Naive B cell (primary cell): ENCODE measurements at regions not wholly inside any gene's neighbourhood (a gene's known extent, or its start where the extent isn't known, plus 50 kb on each side); places are given as distances from the start of the nearest gene placed in this dataset.

ENCODE experiments used
- ATAC-seq, 2 donors: fragments of 150-1000 bp; cut with Tn5 transposase; 2 replicates each; pipeline ENCODE4 v1.10.0; 2021; ENCODE audit warnings: low read depth in 2 of 2, mild to moderate bottlenecking in 2 of 2, moderate library complexity in 2 of 2
- DNase-seq: peaks from one replicate; pipeline ENCODE4 v3.0.0; 2022
- H3K27ac Mint-ChIP-seq, 6 donors: one replicate each; pipeline ENCODE4 v1.8.0; 2020 to 2022; ENCODE audit warnings: mild to moderate bottlenecking in 6 of 6, mixed read lengths in 6 of 6, moderate library complexity in 5 of 6, inconsistent platforms in 2 of 6
- H3K27me3 Mint-ChIP-seq, 3 donors: one replicate each; pipeline ENCODE4 v1.8.0; 2021 to 2022; ENCODE audit warnings: mixed read lengths in 3 of 3, mild to moderate bottlenecking in 1 of 3
- H3K36me3 Mint-ChIP-seq, 2 donors: one replicate each; pipeline ENCODE4 v1.8.0; 2020 to 2022; ENCODE audit warnings: mixed read lengths in 2 of 2, inconsistent platforms in 1 of 2, mild to moderate bottlenecking in 1 of 2
- H3K4me1 Mint-ChIP-seq, 3 donors: one replicate each; pipeline ENCODE4 v1.8.0; 2020 to 2022; ENCODE audit warnings: mixed read lengths in 3 of 3, inconsistent platforms in 1 of 3, mild to moderate bottlenecking in 1 of 3, moderate library complexity in 1 of 3
- H3K4me3 Mint-ChIP-seq, 8 donors: one replicate each; pipeline ENCODE4 v1.8.0; 2020 to 2022; ENCODE audit warnings: mild to moderate bottlenecking in 8 of 8, mixed read lengths in 8 of 8, moderate library complexity in 8 of 8, inconsistent platforms in 2 of 8
- H3K9me3 Mint-ChIP-seq, 7 donors: one replicate each; pipeline ENCODE4 v1.8.0; 2020 to 2022; ENCODE audit warnings: mixed read lengths in 7 of 7, mild to moderate bottlenecking in 5 of 7, inconsistent platforms in 2 of 7, moderate library complexity in 1 of 7

- Mint-ChIP-seq H3K36me3 (no peaks in the 10 kb centered on the region), H3K27ac (peak overlapping the region in 1 of 6 donors; percentile 13), H3K4me3 (no peak overlapping the region), H3K4me1 (no peaks in the 10 kb centered on the region), H3K27me3 (no peaks in the 10 kb centered on the region), H3K9me3 (peaks cover 0 to 8% (median 4%) of the 10 kb centered on the region in 7 donors)
- ATAC-seq (no peak), DNase-seq (no peak)
These were observed 302.2 kb upstream of the EPHA7 start for GRCh38 chr6:93721386-93722048.

GRCh38 chr6:93713974-93714373 lies 294.6 kb upstream of the EPHA7 start:
- ATAC-seq (no peak), DNase-seq (no peak)
- no peaks in the 10 kb centered on the region for H3K27me3 Mint-ChIP-seq
- no peaks in the 10 kb centered on the region for H3K4me1 Mint-ChIP-seq
- H3K36me3 Mint-ChIP-seq: no peaks in the 10 kb centered on the region
- H3K9me3 Mint-ChIP-seq: peaks cover 6 to 43% (median 13%) of the 10 kb centered on the region in 7 donors
- no peak overlapping the region for H3K27ac Mint-ChIP-seq
- H3K4me3 Mint-ChIP-seq: no peak overlapping the region

DNA sequence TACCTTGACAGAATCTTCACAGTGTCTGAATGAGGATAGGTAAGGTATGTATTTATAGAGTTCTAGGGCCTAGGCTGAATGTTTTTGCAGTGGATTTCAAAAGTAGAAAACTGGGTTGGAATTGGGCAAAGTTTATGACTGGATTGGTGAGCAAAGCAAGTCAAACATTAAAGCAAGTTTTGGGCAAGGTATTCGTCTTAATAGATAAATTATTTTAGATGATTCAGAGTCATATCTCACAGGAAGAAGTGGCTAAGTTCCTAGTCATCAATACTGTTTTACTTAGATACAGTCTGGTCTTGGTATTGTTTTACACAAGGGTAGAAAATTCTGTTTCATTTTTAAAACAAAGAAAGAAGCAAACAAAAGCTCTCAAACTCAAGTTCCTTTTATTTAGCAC lies 284.1 kb upstream of the EPHA7 start:
- Mint-ChIP-seq H3K27ac (no peak overlapping the region), H3K9me3 (peaks cover 3 to 28% (median 9%) of the 10 kb centered on the region in 7 donors), H3K4me3 (no peak overlapping the region), H3K36me3 (no peaks in the 10 kb centered on the region), H3K4me1 (no peaks in the 10 kb centered on the region), H3K27me3 (no peaks in the 10 kb centered on the region)
- ATAC-seq: no peak
- no peak for DNase-seq

- H3K4me3 Mint-ChIP-seq: no peak overlapping the region
- H3K27ac Mint-ChIP-seq: no peak overlapping the region
- peaks cover 0 to 10% (median 1%) of the 10 kb centered on the region in 7 donors for H3K9me3 Mint-ChIP-seq
- no peaks in the 10 kb centered on the region for H3K36me3 Mint-ChIP-seq
- DNase-seq (no peak), ATAC-seq (no peak)
- H3K27me3 Mint-ChIP-seq: no peaks in the 10 kb centered on the region
- no peaks in the 10 kb centered on the region for H3K4me1 Mint-ChIP-seq
These were observed 282.2 kb upstream of the EPHA7 start for GRCh38 chr6:93701526-93701925.

- DNase-seq (no peak), ATAC-seq (no peak)
- Mint-ChIP-seq H3K4me3 (no peak overlapping the region), H3K27ac (no peak overlapping the region), H3K4me1 (no peaks in the 10 kb centered on the region), H3K27me3 (no peaks in the 10 kb centered on the region), H3K36me3 (no peaks in the 10 kb centered on the region), H3K9me3 (peaks cover 0 to 15% (median 7%) of the 10 kb centered on the region in 7 donors)
These were observed 266.1 kb upstream of the EPHA7 start for GRCh38 chr6:93685494-93685893.

- no peaks in the 10 kb centered on the region for H3K27me3 Mint-ChIP-seq
- ATAC-seq (no peak), DNase-seq (no peak)
- H3K4me1 Mint-ChIP-seq: no peaks in the 10 kb centered on the region
- H3K9me3 Mint-ChIP-seq: peaks cover 0 to 15% (median 5%) of the 10 kb centered on the region in 7 donors
- no peak overlapping the region for H3K4me3 Mint-ChIP-seq
- no peak overlapping the region for H3K27ac Mint-ChIP-seq
- no peaks in the 10 kb centered on the region for H3K36me3 Mint-ChIP-seq
These were observed 265.0 kb upstream of the EPHA7 start for GRCh38 chr6:93684339-93684738.

- no peak overlapping the region for H3K27ac Mint-ChIP-seq
- DNase-seq (no peak), ATAC-seq (no peak)
- H3K4me1 Mint-ChIP-seq: no peaks in the 10 kb centered on the region
- H3K9me3 Mint-ChIP-seq: peaks cover 0 to 6% (median 0%) of the 10 kb centered on the region in 7 donors
- no peak overlapping the region for H3K4me3 Mint-ChIP-seq
- H3K36me3 Mint-ChIP-seq: no peaks in the 10 kb centered on the region
- no peaks in the 10 kb centered on the region for H3K27me3 Mint-ChIP-seq
These were observed 260.5 kb upstream of the EPHA7 start for GRCh38 chr6:93679836-93680235.

DNA sequence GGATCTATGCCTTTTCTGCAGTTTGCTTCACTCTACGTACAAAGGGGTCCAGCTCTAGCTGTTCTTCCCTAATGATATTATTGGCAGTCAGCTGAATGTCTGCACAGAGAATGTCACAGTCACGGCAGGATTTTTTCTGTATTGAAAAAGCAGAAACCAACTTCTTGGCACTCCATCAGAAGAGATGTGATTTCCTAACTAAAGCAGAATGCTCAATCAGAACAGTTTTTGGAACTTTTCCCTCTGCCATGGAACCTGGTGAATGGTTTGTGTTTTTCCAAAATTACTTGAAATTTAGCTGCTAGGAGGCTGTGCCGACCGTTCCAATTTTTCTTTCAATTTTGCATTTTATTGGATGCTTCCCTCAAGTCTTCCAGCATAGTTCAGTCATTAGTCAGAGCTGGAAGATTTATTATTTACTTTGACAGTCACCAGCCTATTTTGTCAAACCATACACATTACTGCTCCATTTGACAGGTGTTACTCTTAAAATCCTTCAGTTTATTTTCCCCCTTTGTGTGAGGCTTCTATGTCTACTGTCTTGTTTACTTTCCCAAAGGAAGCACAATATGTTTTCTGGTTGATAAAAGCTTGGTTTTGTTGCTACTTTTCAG lies 259.6 kb upstream of the EPHA7 start:
- no peaks in the 10 kb centered on the region for H3K4me1 Mint-ChIP-seq
- no peaks in the 10 kb centered on the region for H3K36me3 Mint-ChIP-seq
- DNase-seq: no peak
- H3K27ac Mint-ChIP-seq: no peak overlapping the region
- H3K27me3 Mint-ChIP-seq: no peaks in the 10 kb centered on the region
- ATAC-seq: no peak
- H3K4me3 Mint-ChIP-seq: no peak overlapping the region
- peaks cover 0 to 4% (median 0%) of the 10 kb centered on the region in 7 donors for H3K9me3 Mint-ChIP-seq

DNA sequence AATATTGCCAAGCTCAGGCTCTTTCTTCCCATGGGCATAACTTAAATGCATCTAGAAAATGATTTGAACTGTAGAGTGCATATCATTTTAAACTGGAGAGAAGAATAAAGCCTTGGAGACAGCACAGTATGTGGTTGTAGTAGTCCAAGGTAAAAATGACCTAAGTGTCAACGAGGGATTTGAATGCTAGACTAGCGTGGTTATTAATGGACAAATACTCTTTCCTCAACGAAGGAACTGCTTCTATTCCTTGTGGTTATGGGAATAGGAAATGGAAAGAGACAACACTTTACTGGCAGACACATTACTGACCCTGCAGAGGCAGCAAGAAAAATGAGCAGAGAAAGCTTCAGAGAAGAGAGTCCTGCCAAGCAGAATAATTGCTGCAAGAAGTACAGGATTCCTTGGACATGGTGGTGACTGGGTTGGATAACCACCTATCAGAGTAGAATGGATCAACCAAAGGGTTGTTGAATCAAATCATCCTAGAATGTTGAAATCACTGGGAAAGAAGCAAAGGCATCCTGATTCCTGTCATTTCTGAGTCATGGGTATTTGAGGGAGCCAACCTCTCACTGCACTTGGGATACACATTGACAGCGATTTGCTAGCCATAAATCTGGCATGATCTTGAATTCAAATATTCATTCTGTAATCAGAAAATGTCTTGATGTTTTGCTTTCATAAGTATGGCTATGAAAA lies 258.1 kb upstream of the EPHA7 start:
- DNase-seq: no peak
- no peaks in the 10 kb centered on the region for H3K27me3 Mint-ChIP-seq
- peaks cover 0 to 4% (median 0%) of the 10 kb centered on the region in 7 donors for H3K9me3 Mint-ChIP-seq
- no peak overlapping the region for H3K4me3 Mint-ChIP-seq
- H3K27ac Mint-ChIP-seq: no peak overlapping the region
- H3K4me1 Mint-ChIP-seq: no peaks in the 10 kb centered on the region
- ATAC-seq: no peak
- no peaks in the 10 kb centered on the region for H3K36me3 Mint-ChIP-seq

- ATAC-seq (no peak), DNase-seq (no peak)
- Mint-ChIP-seq H3K27me3 (no peaks in the 10 kb centered on the region), H3K4me3 (no peak overlapping the region), H3K4me1 (no peaks in the 10 kb centered on the region), H3K27ac (no peak overlapping the region), H3K9me3 (peaks cover 0 to 4% (median 0%) of the 10 kb centered on the region in 7 donors), H3K36me3 (no peaks in the 10 kb centered on the region)
These were observed 257.2 kb upstream of the EPHA7 start for GRCh38 chr6:93676581-93676980.

GRCh38 chr6:93675856-93676417 lies 256.6 kb upstream of the EPHA7 start:
- Mint-ChIP-seq H3K9me3 (peaks cover 0 to 3% (median 0%) of the 10 kb centered on the region in 7 donors), H3K4me3 (no peak overlapping the region)
- DNase-seq: no peak

GRCh38 chr6:93663111-93663510 lies 243.8 kb upstream of the EPHA7 start:
- Mint-ChIP-seq H3K4me1 (no peaks in the 10 kb centered on the region), H3K4me3 (no peak overlapping the region), H3K9me3 (peaks cover 0 to 19% (median 5%) of the 10 kb centered on the region in 7 donors), H3K27ac (no peak overlapping the region), H3K36me3 (no peaks in the 10 kb centered on the region), H3K27me3 (no peaks in the 10 kb centered on the region)
- ATAC-seq (no peak), DNase-seq (no peak)

More at GRCh38 chr6:93675856-93676417, 256.6 kb upstream of the EPHA7 start:
- ATAC-seq: no peak
- H3K27me3 Mint-ChIP-seq: no peaks in the 10 kb centered on the region
- no peak overlapping the region for H3K27ac Mint-ChIP-seq
- no peaks in the 10 kb centered on the region for H3K36me3 Mint-ChIP-seq
- H3K4me1 Mint-ChIP-seq: no peaks in the 10 kb centered on the region

GRCh38 chr6:93654548-93654947 lies 235.2 kb upstream of the EPHA7 start:
- Mint-ChIP-seq H3K4me1 (no peaks in the 10 kb centered on the region), H3K4me3 (no peak overlapping the region), H3K36me3 (no peaks in the 10 kb centered on the region), H3K27me3 (no peaks in the 10 kb centered on the region), H3K27ac (no peak overlapping the region), H3K9me3 (peaks cover 0 to 18% (median 7%) of the 10 kb centered on the region in 7 donors)
- ATAC-seq (no peak), DNase-seq (no peak)

DNA sequence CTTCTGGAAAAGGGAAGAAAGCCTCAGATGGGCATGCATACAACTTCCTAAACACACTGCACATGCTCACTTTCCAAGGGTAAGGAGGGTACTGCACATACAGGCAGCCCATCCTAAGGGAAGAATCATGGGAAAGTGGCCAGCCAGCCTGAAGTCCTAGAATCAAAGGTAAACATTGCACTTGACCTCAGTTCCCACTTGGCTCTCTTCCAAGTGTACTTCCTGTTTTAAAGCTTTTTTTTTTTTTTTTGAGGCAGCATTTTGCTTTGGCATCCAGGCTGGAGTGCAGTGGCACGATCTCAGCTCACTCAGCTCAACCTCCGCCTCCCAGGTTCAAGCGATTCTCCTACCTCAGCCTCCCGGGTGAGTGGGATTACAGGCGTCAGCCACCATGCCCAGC lies 225.3 kb upstream of the EPHA7 start:
- ATAC-seq: no peak
- no peaks in the 10 kb centered on the region for H3K4me1 Mint-ChIP-seq
- DNase-seq: no peak
- H3K27me3 Mint-ChIP-seq: no peaks in the 10 kb centered on the region
- H3K4me3 Mint-ChIP-seq: no peak overlapping the region
- H3K9me3 Mint-ChIP-seq: peaks cover 0 to 6% (median 2%) of the 10 kb centered on the region in 7 donors
- H3K27ac Mint-ChIP-seq: no peak overlapping the region
- H3K36me3 Mint-ChIP-seq: no peaks in the 10 kb centered on the region
